ENCODE measurements at regions not wholly inside any gene's neighbourhood (a gene's known extent, or its start where the extent isn't known, plus 50 kb on each side); places are given as distances from the start of the nearest gene placed in this dataset.
"Not testable (repeated sequence)": the region's sequence is repeated elsewhere in the genome, so short reads cannot be mapped to it uniquely, and the experiment has no call there.

GRCh38 chr6:114888241-114888640 is 545.4 kb upstream of the HS3ST5 start:
- H3K9me3 ChIP-seq (ENCODE audit: control insufficient read depth in 2 of 2, low read length in 2 of 2) = no peaks in the 10 kb centered on the region
- H3K27me3 Mint-ChIP-seq = no peaks in the 10 kb centered on the region
- H3K4me3 ChIP-seq (ENCODE audit: low read depth, low read length) = no peak overlapping the region
- H3K27me3 ChIP-seq (ENCODE audit: control insufficient read depth, insufficient read depth, low read length) = no peaks in the 10 kb centered on the region
- no peak overlapping the region for H3K27ac Mint-ChIP-seq
- H3K36me3 ChIP-seq (ENCODE audit: control insufficient read depth, insufficient read depth, low read length) = no peaks in the 10 kb centered on the region
- no peak overlapping the region for H3K27ac ChIP-seq (ENCODE audit: insufficient read depth, low read length, poor library complexity, severe bottlenecking)
- peaks cover 0 to 5% (median 2%) of the 10 kb centered on the region in 7 donors for H3K9me3 Mint-ChIP-seq
- no peak overlapping the region for H3K4me3 Mint-ChIP-seq
- no peaks in the 10 kb centered on the region for H3K4me1 Mint-ChIP-seq
- ATAC-seq (ENCODE audit: low read depth in 2 of 2) (no peak), DNase-seq (no peak)
- H3K36me3 Mint-ChIP-seq = no peaks in the 10 kb centered on the region
- H3K4me1 ChIP-seq (ENCODE audit: control insufficient read depth, insufficient read depth, low read length, poor library complexity, severe bottlenecking) = no peaks in the 10 kb centered on the region

- H3K4me1 Mint-ChIP-seq = no peaks in the 10 kb centered on the region
- H3K9me3 Mint-ChIP-seq = peaks cover 0 to 5% (median 4%) of the 10 kb centered on the region in 7 donors
- no peak for DNase-seq
- H3K36me3 Mint-ChIP-seq = no peaks in the 10 kb centered on the region
- H3K27me3 Mint-ChIP-seq = no peaks in the 10 kb centered on the region
- H3K27ac Mint-ChIP-seq = no peak overlapping the region
- Histone ChIP-seq H3K4me3 (ENCODE audit: low read depth, low read length) (no peak overlapping the region), H3K27me3 (ENCODE audit: control insufficient read depth, insufficient read depth, low read length) (no peaks in the 10 kb centered on the region), H3K36me3 (ENCODE audit: control insufficient read depth, insufficient read depth, low read length) (no peaks in the 10 kb centered on the region), H3K9me3 (ENCODE audit: control insufficient read depth in 2 of 2, low read length in 2 of 2) (no peaks in the 10 kb centered on the region), H3K4me1 (ENCODE audit: control insufficient read depth, insufficient read depth, low read length, poor library complexity, severe bottlenecking) (no peaks in the 10 kb centered on the region), H3K27ac (ENCODE audit: insufficient read depth, low read length, poor library complexity, severe bottlenecking) (no peak overlapping the region)
- no peak overlapping the region for H3K4me3 Mint-ChIP-seq
- no peak for ATAC-seq (ENCODE audit: low read depth in 2 of 2)
Observed at GRCh38 chr6:114886670-114887436, 544.0 kb upstream of the HS3ST5 start.

- no peaks in the 10 kb centered on the region for H3K4me1 Mint-ChIP-seq
- Histone ChIP-seq H3K4me3 (ENCODE audit: low read depth, low read length) (no peak overlapping the region), H3K27ac (ENCODE audit: insufficient read depth, low read length, poor library complexity, severe bottlenecking) (no peak overlapping the region), H3K27me3 (ENCODE audit: control insufficient read depth, insufficient read depth, low read length) (no peaks in the 10 kb centered on the region), H3K36me3 (ENCODE audit: control insufficient read depth, insufficient read depth, low read length) (no peaks in the 10 kb centered on the region), H3K4me1 (ENCODE audit: control insufficient read depth, insufficient read depth, low read length, poor library complexity, severe bottlenecking) (no peaks in the 10 kb centered on the region), H3K9me3 (ENCODE audit: control insufficient read depth in 2 of 2, low read length in 2 of 2) (no peaks in the 10 kb centered on the region)
- ATAC-seq (ENCODE audit: low read depth in 2 of 2) (no peak), DNase-seq (no peak)
- no peak overlapping the region for H3K27ac Mint-ChIP-seq
- peaks cover 0 to 13% (median 4%) of the 10 kb centered on the region in 7 donors for H3K9me3 Mint-ChIP-seq
- no peaks in the 10 kb centered on the region for H3K27me3 Mint-ChIP-seq
- no peaks in the 10 kb centered on the region for H3K36me3 Mint-ChIP-seq
- H3K4me3 Mint-ChIP-seq = no peak overlapping the region
Observed at GRCh38 chr6:114879693-114880092, 536.9 kb upstream of the HS3ST5 start.

GRCh38 chr6:114878091-114878490 is 535.3 kb upstream of the HS3ST5 start:
- Mint-ChIP-seq H3K4me3 (peak overlapping the region in 1 of 4 donors; percentile 89), H3K9me3 (peaks cover 3 to 13% (median 6%) of the 10 kb centered on the region in 7 donors), H3K27me3 (no peaks in the 10 kb centered on the region), H3K27ac (no peak overlapping the region), H3K4me1 (no peaks in the 10 kb centered on the region), H3K36me3 (no peaks in the 10 kb centered on the region)
- Histone ChIP-seq H3K9me3 (ENCODE audit: control insufficient read depth in 2 of 2, low read length in 2 of 2) (no peaks in the 10 kb centered on the region), H3K36me3 (ENCODE audit: control insufficient read depth, insufficient read depth, low read length) (no peaks in the 10 kb centered on the region), H3K27ac (ENCODE audit: insufficient read depth, low read length, poor library complexity, severe bottlenecking) (no peak overlapping the region), H3K27me3 (ENCODE audit: control insufficient read depth, insufficient read depth, low read length) (no peaks in the 10 kb centered on the region), H3K4me3 (ENCODE audit: low read depth, low read length) (no peak overlapping the region), H3K4me1 (ENCODE audit: control insufficient read depth, insufficient read depth, low read length, poor library complexity, severe bottlenecking) (no peaks in the 10 kb centered on the region)
- DNase-seq (no peak), ATAC-seq (ENCODE audit: low read depth in 2 of 2) (no peak)

- Mint-ChIP-seq H3K4me3 (no peak overlapping the region), H3K27me3 (no peaks in the 10 kb centered on the region), H3K9me3 (peaks cover 2 to 9% (median 7%) of the 10 kb centered on the region in 7 donors), H3K27ac (no peak overlapping the region), H3K36me3 (no peaks in the 10 kb centered on the region), H3K4me1 (no peaks in the 10 kb centered on the region)
- Histone ChIP-seq H3K36me3 (ENCODE audit: control insufficient read depth, insufficient read depth, low read length) (no peaks in the 10 kb centered on the region), H3K9me3 (ENCODE audit: control insufficient read depth in 2 of 2, low read length in 2 of 2) (no peaks in the 10 kb centered on the region), H3K27ac (ENCODE audit: insufficient read depth, low read length, poor library complexity, severe bottlenecking) (no peak overlapping the region), H3K4me1 (ENCODE audit: control insufficient read depth, insufficient read depth, low read length, poor library complexity, severe bottlenecking) (no peaks in the 10 kb centered on the region), H3K27me3 (ENCODE audit: control insufficient read depth, insufficient read depth, low read length) (no peaks in the 10 kb centered on the region), H3K4me3 (ENCODE audit: low read depth, low read length) (no peak overlapping the region)
- DNase-seq (no peak), ATAC-seq (ENCODE audit: low read depth in 2 of 2) (no peak)
Observed at GRCh38 chr6:114874410-114874809, 531.6 kb upstream of the HS3ST5 start.

GRCh38 chr6:114865506-114865905 is 522.7 kb upstream of the HS3ST5 start:
- not testable (repeated sequence) for ATAC-seq (ENCODE audit: low read depth in 2 of 2); H3K36me3 Mint-ChIP-seq; H3K27me3 ChIP-seq (ENCODE audit: control insufficient read depth, insufficient read depth, low read length); H3K27me3 Mint-ChIP-seq; H3K9me3 ChIP-seq (ENCODE audit: control insufficient read depth in 2 of 2, low read length in 2 of 2); H3K9me3 Mint-ChIP-seq; DNase-seq; H3K27ac ChIP-seq (ENCODE audit: insufficient read depth, low read length, poor library complexity, severe bottlenecking); H3K4me3 ChIP-seq (ENCODE audit: low read depth, low read length); H3K36me3 ChIP-seq (ENCODE audit: control insufficient read depth, insufficient read depth, low read length); H3K27ac Mint-ChIP-seq; H3K4me1 ChIP-seq (ENCODE audit: control insufficient read depth, insufficient read depth, low read length, poor library complexity, severe bottlenecking); H3K4me3 Mint-ChIP-seq; H3K4me1 Mint-ChIP-seq

- Mint-ChIP-seq H3K36me3 (no peaks in the 10 kb centered on the region), H3K27me3 (no peaks in the 10 kb centered on the region), H3K27ac (no peak overlapping the region), H3K4me3 (no peak overlapping the region), H3K9me3 (peaks cover 0 to 16% (median 4%) of the 10 kb centered on the region in 7 donors), H3K4me1 (no peaks in the 10 kb centered on the region)
- peaks cover 0 to 4% of the 10 kb centered on the region in 2 experiments for H3K9me3 ChIP-seq (ENCODE audit: control insufficient read depth in 2 of 2, low read length in 2 of 2)
- ATAC-seq (ENCODE audit: low read depth in 2 of 2) (no peak), DNase-seq (no peak)
- no peak overlapping the region for H3K4me3 ChIP-seq (ENCODE audit: low read depth, low read length)
- no peaks in the 10 kb centered on the region for H3K27me3 ChIP-seq (ENCODE audit: control insufficient read depth, insufficient read depth, low read length)
- no peaks in the 10 kb centered on the region for H3K36me3 ChIP-seq (ENCODE audit: control insufficient read depth, insufficient read depth, low read length)
- H3K27ac ChIP-seq (ENCODE audit: insufficient read depth, low read length, poor library complexity, severe bottlenecking) = no peak overlapping the region
- no peaks in the 10 kb centered on the region for H3K4me1 ChIP-seq (ENCODE audit: control insufficient read depth, insufficient read depth, low read length, poor library complexity, severe bottlenecking)
Observed at GRCh38 chr6:114863610-114864009, 520.8 kb upstream of the HS3ST5 start.

GRCh38 chr6:114862819-114863218 is 520.0 kb upstream of the HS3ST5 start:
- no peak overlapping the region for H3K27ac ChIP-seq (ENCODE audit: insufficient read depth, low read length, poor library complexity, severe bottlenecking)
- H3K27me3 ChIP-seq (ENCODE audit: control insufficient read depth, insufficient read depth, low read length) = no peaks in the 10 kb centered on the region
- ATAC-seq (ENCODE audit: low read depth in 2 of 2) = no peak
- peaks cover 0 to 9% of the 10 kb centered on the region in 2 experiments for H3K9me3 ChIP-seq (ENCODE audit: control insufficient read depth in 2 of 2, low read length in 2 of 2)
- Mint-ChIP-seq H3K4me3 (no peak overlapping the region), H3K27me3 (no peaks in the 10 kb centered on the region), H3K9me3 (peaks cover 0 to 16% (median 4%) of the 10 kb centered on the region in 7 donors), H3K36me3 (no peaks in the 10 kb centered on the region), H3K27ac (no peak overlapping the region), H3K4me1 (no peaks in the 10 kb centered on the region)
- H3K4me1 ChIP-seq (ENCODE audit: control insufficient read depth, insufficient read depth, low read length, poor library complexity, severe bottlenecking) = no peaks in the 10 kb centered on the region
- no peak overlapping the region for H3K4me3 ChIP-seq (ENCODE audit: low read depth, low read length)
- no peak for DNase-seq
- H3K36me3 ChIP-seq (ENCODE audit: control insufficient read depth, insufficient read depth, low read length) = no peaks in the 10 kb centered on the region

All from CD4-positive, CD25-positive, alpha-beta regulatory T cell (primary cell).